ENCODE measurements at regions not wholly inside any gene's neighbourhood (a gene's known extent, or its start where the extent isn't known, plus 50 kb on each side); places are given as distances from the start of the nearest gene placed in this dataset.

DNA sequence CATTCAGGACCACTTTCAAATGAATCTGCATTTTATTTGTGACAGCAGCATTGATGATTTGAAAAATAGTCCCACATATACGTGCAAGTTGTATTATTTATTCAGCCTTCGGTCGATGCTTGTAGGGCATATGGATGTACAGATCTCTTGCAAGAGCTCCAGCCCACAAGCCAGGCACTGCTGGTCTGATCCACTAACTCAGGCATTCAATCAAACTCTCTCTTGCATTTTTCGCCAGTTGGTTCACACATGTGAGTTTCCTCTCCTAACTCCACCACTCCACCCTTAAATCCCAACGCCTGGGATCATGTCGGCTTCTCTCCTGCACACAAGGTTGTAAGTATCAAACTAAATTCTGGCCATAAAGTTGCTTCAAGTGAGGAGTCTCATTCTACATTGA is 318.7 kb downstream of the CYP26B1 start:
- TF ChIP-seq, protein P1, sequence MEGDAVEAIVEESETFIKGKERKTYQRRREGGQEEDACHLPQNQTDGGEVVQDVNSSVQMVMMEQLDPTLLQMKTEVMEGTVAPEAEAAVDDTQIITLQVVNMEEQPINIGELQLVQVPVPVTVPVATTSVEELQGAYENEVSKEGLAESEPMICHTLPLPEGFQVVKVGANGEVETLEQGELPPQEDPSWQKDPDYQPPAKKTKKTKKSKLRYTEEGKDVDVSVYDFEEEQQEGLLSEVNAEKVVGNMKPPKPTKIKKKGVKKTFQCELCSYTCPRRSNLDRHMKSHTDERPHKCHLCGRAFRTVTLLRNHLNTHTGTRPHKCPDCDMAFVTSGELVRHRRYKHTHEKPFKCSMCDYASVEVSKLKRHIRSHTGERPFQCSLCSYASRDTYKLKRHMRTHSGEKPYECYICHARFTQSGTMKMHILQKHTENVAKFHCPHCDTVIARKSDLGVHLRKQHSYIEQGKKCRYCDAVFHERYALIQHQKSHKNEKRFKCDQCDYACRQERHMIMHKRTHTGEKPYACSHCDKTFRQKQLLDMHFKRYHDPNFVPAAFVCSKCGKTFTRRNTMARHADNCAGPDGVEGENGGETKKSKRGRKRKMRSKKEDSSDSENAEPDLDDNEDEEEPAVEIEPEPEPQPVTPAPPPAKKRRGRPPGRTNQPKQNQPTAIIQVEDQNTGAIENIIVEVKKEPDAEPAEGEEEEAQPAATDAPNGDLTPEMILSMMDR (IDR thresholded peaks at IDR 0.05) = no peak
- TF ChIP-seq POLR2A (IDR thresholded peaks at IDR 0.05) (no peak), EP300 (IDR thresholded peaks at IDR 0.05) (no peak), POLR2AphosphoS5 (IDR thresholded peaks at IDR 0.05) (no peak)
- no peaks in the 10 kb centered on the region for H3K36me3 ChIP-seq
- no peak overlapping the region for H3K4me3 ChIP-seq
- WGBS = 85% methylated on average over 6 of the region's 6 CpGs
- no peak for DNase-seq (ENCODE audit: low spot score in 2 of 2)
- no peak overlapping the region for H3K27ac ChIP-seq
- peaks cover 24% of the 10 kb centered on the region for H3K4me1 ChIP-seq
- no peaks in the 10 kb centered on the region for H3K27me3 ChIP-seq
- H3K9me3 ChIP-seq = no peaks in the 10 kb centered on the region

DNA sequence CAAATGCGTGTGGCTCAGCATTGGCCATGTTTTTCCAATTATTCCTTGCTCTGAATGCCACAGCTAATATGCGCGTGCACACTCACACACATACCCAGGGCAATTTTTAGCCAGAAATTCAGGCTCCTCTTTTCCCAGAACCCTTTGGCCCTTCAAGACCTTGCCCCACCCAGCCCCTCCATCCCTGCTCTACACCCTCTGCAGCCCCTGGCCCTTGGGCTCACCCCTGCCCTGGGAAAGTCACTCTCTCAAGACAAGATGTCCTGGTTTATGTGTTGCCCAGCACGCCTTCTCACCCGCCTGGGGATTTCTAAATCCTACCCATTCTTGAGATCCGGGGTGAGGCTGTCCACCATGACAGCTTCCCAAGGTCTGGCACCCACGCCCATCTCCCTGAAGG is 319.7 kb downstream of the CYP26B1 start:
- Histone ChIP-seq H3K4me3 (no peak overlapping the region), H3K36me3 (no peaks in the 10 kb centered on the region), H3K27ac (no peak overlapping the region), H3K9me3 (no peaks in the 10 kb centered on the region), H3K27me3 (no peaks in the 10 kb centered on the region), H3K4me1 (peaks cover 19% of the 10 kb centered on the region)
- no peak for TF ChIP-seq EP300 (IDR thresholded peaks at IDR 0.05)
- no peak for TF ChIP-seq POLR2AphosphoS5 (IDR thresholded peaks at IDR 0.05)
- TF ChIP-seq POLR2A (IDR thresholded peaks at IDR 0.05) = no peak
- TF ChIP-seq, protein P1 (IDR thresholded peaks at IDR 0.05) = no peak
- WGBS = 85% methylated on average over 7 of the region's 7 CpGs
- DNase-seq (ENCODE audit: low spot score in 2 of 2) = no peak

DNA sequence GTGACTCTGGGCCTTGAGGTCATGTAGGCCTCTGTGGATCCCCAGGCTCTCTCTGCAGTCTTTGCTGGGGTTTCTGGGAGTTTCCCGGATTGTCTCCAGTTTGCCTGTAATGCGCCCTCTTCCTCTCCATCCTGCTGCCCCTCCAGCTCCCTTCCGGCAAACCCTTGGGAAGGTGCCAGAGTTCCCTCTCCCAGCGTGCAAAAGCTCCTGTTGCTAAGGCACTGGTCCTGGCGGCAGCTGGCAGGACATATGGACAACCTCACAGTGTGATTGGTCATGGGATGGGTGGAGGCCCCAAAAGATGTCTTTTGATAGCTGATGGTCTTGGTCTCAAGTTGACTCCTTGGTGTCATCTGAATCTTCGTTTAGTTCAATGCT is 320.1 kb downstream of the CYP26B1 start:
- Histone ChIP-seq H3K36me3 (no peaks in the 10 kb centered on the region), H3K27me3 (no peaks in the 10 kb centered on the region), H3K27ac (no peak overlapping the region), H3K4me3 (no peak overlapping the region), H3K4me1 (peaks cover 19% of the 10 kb centered on the region), H3K9me3 (no peaks in the 10 kb centered on the region)
- WGBS = 84% methylated on average over 6 of the region's 6 CpGs
- TF ChIP-seq EP300 (IDR thresholded peaks at IDR 0.05) (no peak), POLR2AphosphoS5 (IDR thresholded peaks at IDR 0.05) (no peak)
- DNase-seq (ENCODE audit: low spot score in 2 of 2) = no peak

DNA sequence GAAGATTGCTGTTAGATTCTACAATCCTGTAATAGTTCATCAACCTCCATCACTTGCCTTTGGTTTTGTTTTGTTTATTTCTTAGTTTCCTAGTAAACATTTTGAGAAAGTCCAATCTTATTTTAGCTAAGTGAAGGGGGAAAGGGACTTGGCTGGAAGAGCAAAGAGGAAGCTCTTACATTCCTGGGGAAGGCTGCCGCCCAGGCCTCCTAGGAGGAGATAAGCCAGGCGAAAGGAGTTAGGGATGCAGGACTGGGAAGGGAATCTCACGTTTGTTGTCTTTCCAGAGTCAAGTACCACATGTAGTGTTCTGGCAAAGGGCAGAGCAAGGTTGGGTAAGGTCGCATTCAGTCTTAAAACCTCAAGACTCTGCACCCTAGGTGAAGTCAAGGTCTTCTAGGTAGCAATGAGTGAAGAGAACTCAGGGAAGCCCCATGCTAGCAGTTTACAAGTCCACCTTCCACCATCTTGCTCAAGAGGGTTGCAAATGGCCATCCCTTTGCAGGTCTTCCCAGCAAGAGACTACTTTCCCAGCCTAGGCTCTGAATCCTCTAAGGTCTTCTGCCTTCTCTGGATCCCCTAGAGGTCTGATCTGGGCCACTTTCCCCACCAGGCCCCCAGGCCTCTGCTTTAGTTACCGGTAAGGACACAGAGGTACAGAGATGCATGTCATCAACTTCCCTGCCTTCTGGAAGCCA is 320.7 kb downstream of the CYP26B1 start:
- H3K36me3 ChIP-seq = no peaks in the 10 kb centered on the region
- H3K4me3 ChIP-seq = no peak overlapping the region
- H3K27ac ChIP-seq = peak overlapping the region; percentile 51
- no peaks in the 10 kb centered on the region for H3K27me3 ChIP-seq
- WGBS = 64% methylated on average over 5 of the region's 5 CpGs
- TF ChIP-seq EP300 (IDR thresholded peaks at IDR 0.05) (no peak), POLR2A (IDR thresholded peaks at IDR 0.05) (no peak), POLR2AphosphoS5 (IDR thresholded peaks at IDR 0.05) (no peak)
- TF ChIP-seq, protein P1 (IDR thresholded peaks at IDR 0.05) = no peak
- no peak for DNase-seq (ENCODE audit: low spot score in 2 of 2)
- H3K4me1 ChIP-seq = peaks cover 19% of the 10 kb centered on the region
- H3K9me3 ChIP-seq = no peaks in the 10 kb centered on the region

DNA sequence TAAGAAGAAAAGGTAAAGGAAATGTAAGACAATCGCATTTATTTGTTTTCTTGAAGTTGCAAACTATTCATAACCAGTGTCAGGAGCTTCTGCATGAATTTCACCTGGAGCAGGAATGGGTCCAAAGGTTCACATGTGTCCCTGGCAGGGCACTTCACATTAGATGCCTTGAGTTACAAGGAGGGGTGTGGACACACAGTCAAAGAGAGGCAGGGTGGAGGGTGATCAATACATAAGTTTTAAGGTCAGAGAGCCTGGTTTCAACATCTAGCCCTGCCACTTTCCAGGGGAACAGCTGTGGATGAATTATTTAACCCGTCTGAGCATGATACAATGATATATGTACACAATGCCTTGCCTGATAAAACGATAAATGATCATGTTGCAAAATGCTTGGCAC is 321.4 kb downstream of the CYP26B1 start:
- 51% methylated on average over 3 of the region's 3 CpGs for WGBS
- no peak for DNase-seq (ENCODE audit: low spot score in 2 of 2)
- H3K27ac ChIP-seq = no peak overlapping the region
- H3K36me3 ChIP-seq = no peaks in the 10 kb centered on the region
- TF ChIP-seq EP300 (IDR thresholded peaks at IDR 0.05) (no peak), POLR2AphosphoS5 (IDR thresholded peaks at IDR 0.05) (no peak), POLR2A (IDR thresholded peaks at IDR 0.05) (no peak)
- no peaks in the 10 kb centered on the region for H3K9me3 ChIP-seq
- no peaks in the 10 kb centered on the region for H3K27me3 ChIP-seq
- peaks cover 16% of the 10 kb centered on the region for H3K4me1 ChIP-seq
- H3K4me3 ChIP-seq = no peak overlapping the region

DNA sequence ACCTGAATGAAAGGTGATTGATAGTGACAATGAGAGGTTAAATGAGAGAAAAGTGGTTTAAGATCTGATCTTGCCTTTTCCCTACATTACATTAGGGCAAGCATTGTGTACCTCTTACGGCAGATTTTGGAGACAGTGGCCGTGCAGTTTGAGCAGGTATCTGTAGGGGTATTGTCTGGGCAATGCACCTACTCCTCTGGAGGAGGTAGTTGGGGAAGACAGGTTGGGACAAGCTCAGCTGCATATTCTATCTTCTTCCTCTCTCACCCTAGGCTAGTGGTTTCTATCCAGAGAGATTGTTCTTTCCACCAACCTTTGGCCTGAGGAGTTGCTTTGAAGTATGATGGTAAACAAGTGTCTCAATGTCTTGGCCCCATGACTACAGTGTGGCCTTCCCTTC is 323.2 kb downstream of the CYP26B1 start:
- TF ChIP-seq POLR2A (IDR thresholded peaks at IDR 0.05) (no peak), POLR2AphosphoS5 (IDR thresholded peaks at IDR 0.05) (no peak), EP300 (IDR thresholded peaks at IDR 0.05) (no peak)
- TF ChIP-seq, protein P1 (IDR thresholded peaks at IDR 0.05) = no peak
- Histone ChIP-seq H3K4me3 (no peak overlapping the region), H3K27me3 (no peaks in the 10 kb centered on the region), H3K9me3 (no peaks in the 10 kb centered on the region), H3K36me3 (no peaks in the 10 kb centered on the region), H3K4me1 (peaks cover 6% of the 10 kb centered on the region), H3K27ac (no peak overlapping the region)
- DNase-seq (ENCODE audit: low spot score in 2 of 2) = no peak
- 61% methylated on average over 2 of the region's 2 CpGs for WGBS
